Left lung (tissue), 4 donors: ENCODE measurements at regions not wholly inside any gene's neighbourhood (a gene's known extent, or its start where the extent isn't known, plus 50 kb on each side); places are given as distances from the start of the nearest gene placed in this dataset.

ENCODE experiments used
- ATAC-seq: fragments of 200-7000 bp; cut with Tn5 transposase; one replicate; pipeline ENCODE4 v1.9.1; 2020; ENCODE audit warnings: moderate library complexity
- DNase-seq, 4 donors: peaks; one replicate each; pipeline ENCODE4 v3.0.0-alpha.2; 2013 to 2020
- H3K27ac ChIP-seq, 2 donors: fragments of 200-600 bp; sonication (generic) in 1 of 2; one replicate each; pipeline versions ENCODE4 v1.5.0 to v1.8.0; 2020 to 2021
- H3K27me3 ChIP-seq, 2 donors: fragments of 200-600 bp; sonication (generic) in 1 of 2; one replicate each; pipeline versions ENCODE4 v1.5.0 to v1.8.0; 2020 to 2021
- H3K36me3 ChIP-seq, 2 donors: fragments of 200-600 bp; sonication (generic) in 1 of 2; one replicate each; pipeline versions ENCODE4 v1.5.0 to v1.8.0; 2020 to 2021
- H3K4me1 ChIP-seq, 2 donors: fragments of 200-600 bp; one replicate each; pipeline ENCODE4 v1.8.0; 2021
- H3K4me3 ChIP-seq, 2 donors: fragments of 200-600 bp; sonication (generic) in 1 of 2; one replicate each; pipeline versions ENCODE4 v1.5.0 to v1.8.0; 2020 to 2021; ENCODE audit warnings: mild to moderate bottlenecking in 1 of 2
- H3K9me3 ChIP-seq, 2 donors: fragments of 200-600 bp; sonication (generic) in 1 of 2; one replicate each; pipeline versions ENCODE4 v1.5.0 to v1.8.0; 2020 to 2021
- CTCF ChIP-seq, 2 donors: fragments of 200-600 bp; sonication (generic) in 1 of 2; IDR thresholded peaks; one replicate each; pipeline versions ENCODE4 v1.5.0 to v1.8.0; 2021; ENCODE audit warnings: antibody characterized with exemption in 2 of 2
- intact Hi-C, 2 donors: fragments of 100-400 bp; cut with DNase I; formaldehyde crosslinking; loops; one replicate each; pipeline versions ENCODE4 v1.11.2 to v1.14.2; 2022
- donor health status: DM: no; HTN: yes; CAD: no.
- donor health status: DM: no; HTN: no; CAD: no.

- H3K4me3 ChIP-seq = no peak overlapping the region
- H3K27ac ChIP-seq = no peak overlapping the region
- H3K9me3 ChIP-seq = no peaks in the 10 kb centered on the region
- DNase-seq (no peak), ATAC-seq (no peak)
- no peak for TF ChIP-seq CTCF (IDR thresholded peaks at IDR 0.05)
- H3K27me3 ChIP-seq = no peaks in the 10 kb centered on the region
- no peaks in the 10 kb centered on the region for H3K36me3 ChIP-seq
- intact Hi-C loops = no loop called here
- no peaks in the 10 kb centered on the region for H3K4me1 ChIP-seq
Observed at GRCh38 chr4:30901461-30902451, 181.6 kb downstream of the PCDH7 start.

GRCh38 chr4:30903502-30904214 lies 183.5 kb downstream of the PCDH7 start:
- H3K4me1 ChIP-seq = no peaks in the 10 kb centered on the region
- H3K36me3 ChIP-seq = no peaks in the 10 kb centered on the region
- ATAC-seq (no peak), DNase-seq (no peak)
- intact Hi-C loops = no loop called here
- H3K27ac ChIP-seq = no peak overlapping the region
- no peaks in the 10 kb centered on the region for H3K9me3 ChIP-seq
- H3K27me3 ChIP-seq = no peaks in the 10 kb centered on the region
- no peak overlapping the region for H3K4me3 ChIP-seq
- TF ChIP-seq CTCF (IDR thresholded peaks at IDR 0.05) = no peak

- Histone ChIP-seq H3K4me1 (no peaks in the 10 kb centered on the region), H3K27ac (no peak overlapping the region), H3K36me3 (no peaks in the 10 kb centered on the region), H3K4me3 (no peak overlapping the region), H3K9me3 (no peaks in the 10 kb centered on the region), H3K27me3 (no peaks in the 10 kb centered on the region)
- TF ChIP-seq CTCF (IDR thresholded peaks at IDR 0.05) = no peak
- intact Hi-C loops = no loop called here
- DNase-seq = no peak
- no peak for ATAC-seq
Observed at GRCh38 chr4:30904215-30904555, 184.0 kb downstream of the PCDH7 start.

GRCh38 chr4:30904588-30904987 lies 184.4 kb downstream of the PCDH7 start:
- DNase-seq = no peak

More at GRCh38 chr4:30904588-30904987, 184.4 kb downstream of the PCDH7 start:
- H3K27me3 ChIP-seq = no peaks in the 10 kb centered on the region
- H3K9me3 ChIP-seq = no peaks in the 10 kb centered on the region
- TF ChIP-seq CTCF (IDR thresholded peaks at IDR 0.05) = no peak
- intact Hi-C loops = no loop called here
- H3K27ac ChIP-seq = no peak overlapping the region
- H3K4me1 ChIP-seq = no peaks in the 10 kb centered on the region
- H3K4me3 ChIP-seq = no peak overlapping the region
- no peak for ATAC-seq
- H3K36me3 ChIP-seq = no peaks in the 10 kb centered on the region
